OCI-LY7 (cell line): ENCODE measurements at regions not wholly inside any gene's neighbourhood (a gene's known extent, or its start where the extent isn't known, plus 50 kb on each side); places are given as distances from the start of the nearest gene placed in this dataset.

Experiments
- BruUV-seq: library from RNA; stranded (reverse); fragments of 400-500 nt; replicated peaks from 2 replicates; lab custom pipeline; 2021; lab: Mats Ljungman, UMichigan
- CTCF ChIA-PET: fragments of 300-600 bp; sonication (Branson Sonifier 250); formaldehyde crosslinking; loops from one replicate; lab custom pipeline; 2022; ENCODE audit warnings: antibody characterized with exemption; ENCODE audit not compliant: unreplicated experiment; lab: Charles Lee
- POLR2A ChIA-PET: fragments of 300-600 bp; sonication (Branson Sonifier 250); formaldehyde crosslinking; loops from one replicate; lab custom pipeline; 2022; ENCODE audit warnings: antibody characterized with exemption; lab: Charles Lee
- DNase-seq: peaks from one replicate; pipeline ENCODE4 v3.0.0-alpha.2; 2015; ENCODE audit warnings: low spot score
- H2AFZ ChIP-seq: fragments of 200-600 bp; sonication (generic), shearing (Covaris generic); 2 replicates; pipeline ENCODE4 v1.6.1; 2014; ENCODE audit warnings: mild to moderate bottlenecking, antibody characterized with exemption, low read length, moderate library complexity
- H3K27ac ChIP-seq: fragments of 200-600 bp; sonication (generic); 2 replicates; pipeline ENCODE4 v1.5.1; 2014; ENCODE audit warnings: mixed run types, low read depth, mild to moderate bottlenecking, moderate library complexity, low read length, inconsistent platforms; ENCODE audit not compliant: poor library complexity, severe bottlenecking
- H3K36me3 ChIP-seq: fragments of 200-600 bp; sonication (generic); 2 replicates; pipeline ENCODE4 v1.6.1; 2014; ENCODE audit warnings: mild to moderate bottlenecking, antibody characterized with exemption, low read length, moderate library complexity, mixed read lengths; ENCODE audit not compliant: insufficient read depth
- H3K4me1 ChIP-seq: fragments of 200-600 bp; sonication (generic); 2 replicates; pipeline ENCODE4 v1.5.1; 2014; ENCODE audit warnings: mild to moderate bottlenecking, low read length; ENCODE audit not compliant: insufficient read depth, poor library complexity, severe bottlenecking
- H3K4me2 ChIP-seq: fragments of 200-600 bp; sonication (generic); 2 replicates; pipeline ENCODE4 v1.6.1; 2014; ENCODE audit warnings: mild to moderate bottlenecking, low read length
- H3K4me3 ChIP-seq: fragments of 200-600 bp; sonication (generic); 2 replicates; pipeline ENCODE4 v1.5.1; 2014; ENCODE audit warnings: mild to moderate bottlenecking, low read depth, low read length; ENCODE audit not compliant: poor library complexity, severe bottlenecking
- H3K79me2 ChIP-seq: fragments of 200-600 bp; sonication (generic); 2 replicates; pipeline ENCODE4 v1.6.1; 2016; ENCODE audit warnings: low read depth, mild to moderate bottlenecking, low read length, moderate library complexity, mixed read lengths; ENCODE audit not compliant: insufficient read depth
- H3K9me2 ChIP-seq: fragments of 200-600 bp; sonication (generic); 2 replicates; pipeline ENCODE4 v1.6.1; 2016; ENCODE audit warnings: mild to moderate bottlenecking, low read length, mixed read lengths; ENCODE audit not compliant: insufficient read depth
- H3K9me3 ChIP-seq: fragments of 200-600 bp; sonication (generic); 2 replicates; pipeline ENCODE4 v1.6.1; 2014; ENCODE audit warnings: mild to moderate bottlenecking, mixed run types, low read length, mixed read lengths
- H4K20me1 ChIP-seq: fragments of 200-600 bp; sonication (generic); 2 replicates; pipeline ENCODE4 v1.6.1; 2014; ENCODE audit warnings: mild to moderate bottlenecking, antibody characterized with exemption, low read length, moderate library complexity, mixed read lengths; ENCODE audit not compliant: insufficient read depth
- EZH2phosphoT487 ChIP-seq: fragments of 200-600 bp; sonication (generic); IDR thresholded peaks from 2 replicates; pipeline ENCODE4 v1.6.1; 2018; ENCODE audit warnings: low read depth, borderline replicate concordance, mild to moderate bottlenecking, mixed run types, antibody characterized with exemption, low read length, moderate library complexity, mixed read lengths
- intact Hi-C: fragments of 100-400 bp; cut with micrococcal nuclease; formaldehyde crosslinking; loops from one replicate; pipeline ENCODE4 v1.10.0; 2022; ENCODE audit not compliant: unreplicated experiment
- TF ChIP-seq, protein P1 (sequence below): fragments of 200-600 bp; sonication (generic); conservative IDR thresholded peaks from 2 replicates; pipeline ENCODE4 v1.5.1; 2014; ENCODE audit warnings: mild to moderate bottlenecking, antibody characterized with exemption, low read length, moderate library complexity, mixed read lengths

DNA sequence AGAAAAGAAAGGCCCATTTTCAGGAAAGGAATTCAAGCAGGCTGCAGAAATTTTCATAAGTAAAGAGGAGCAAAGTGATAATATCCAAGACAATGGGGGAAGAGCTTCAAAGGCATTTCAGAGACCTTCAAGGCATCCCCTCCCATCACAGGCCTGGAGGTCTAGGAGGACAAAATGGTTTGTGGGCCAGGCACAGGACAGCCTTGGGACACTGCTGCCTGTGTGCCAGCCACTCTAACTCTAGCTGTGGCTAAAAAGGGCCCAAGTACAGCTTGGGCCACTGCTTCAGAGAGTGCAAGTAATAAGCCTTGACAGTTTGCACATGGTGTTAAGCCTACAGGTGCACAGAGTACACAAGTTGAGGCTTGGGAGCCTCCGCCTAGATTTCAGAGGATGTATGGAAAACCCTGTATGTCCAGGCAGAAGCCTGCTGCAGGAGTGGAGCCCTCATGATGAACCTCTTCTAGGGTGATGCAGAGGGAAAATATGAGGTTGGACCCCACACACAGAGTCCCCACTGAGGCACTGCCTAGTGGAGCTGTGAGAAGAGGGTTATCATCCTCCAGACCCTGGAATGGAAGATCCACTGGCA lies 51.8 kb upstream of the ZSWIM5 start:
- H3K9me2 ChIP-seq: no peaks in the 10 kb centered on the region
- H4K20me1 ChIP-seq: no peaks in the 10 kb centered on the region
- intact Hi-C loops: no loop called here
- TF ChIP-seq, protein P1, sequence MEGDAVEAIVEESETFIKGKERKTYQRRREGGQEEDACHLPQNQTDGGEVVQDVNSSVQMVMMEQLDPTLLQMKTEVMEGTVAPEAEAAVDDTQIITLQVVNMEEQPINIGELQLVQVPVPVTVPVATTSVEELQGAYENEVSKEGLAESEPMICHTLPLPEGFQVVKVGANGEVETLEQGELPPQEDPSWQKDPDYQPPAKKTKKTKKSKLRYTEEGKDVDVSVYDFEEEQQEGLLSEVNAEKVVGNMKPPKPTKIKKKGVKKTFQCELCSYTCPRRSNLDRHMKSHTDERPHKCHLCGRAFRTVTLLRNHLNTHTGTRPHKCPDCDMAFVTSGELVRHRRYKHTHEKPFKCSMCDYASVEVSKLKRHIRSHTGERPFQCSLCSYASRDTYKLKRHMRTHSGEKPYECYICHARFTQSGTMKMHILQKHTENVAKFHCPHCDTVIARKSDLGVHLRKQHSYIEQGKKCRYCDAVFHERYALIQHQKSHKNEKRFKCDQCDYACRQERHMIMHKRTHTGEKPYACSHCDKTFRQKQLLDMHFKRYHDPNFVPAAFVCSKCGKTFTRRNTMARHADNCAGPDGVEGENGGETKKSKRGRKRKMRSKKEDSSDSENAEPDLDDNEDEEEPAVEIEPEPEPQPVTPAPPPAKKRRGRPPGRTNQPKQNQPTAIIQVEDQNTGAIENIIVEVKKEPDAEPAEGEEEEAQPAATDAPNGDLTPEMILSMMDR: no peak
- TF ChIP-seq EZH2phosphoT487: no peak
- no peak overlapping the region for H3K27ac ChIP-seq
- no peak overlapping the region for H3K4me3 ChIP-seq
- no peaks in the 10 kb centered on the region for H3K4me1 ChIP-seq
- DNase-seq: peak; percentile 10
- POLR2A ChIA-PET: interaction anchor here (0.6 to 0.7 kb wide), 2 partner anchors 182 to 345 kb away, joined by 3 to 4 read pairs; no protein-coding TSS in a partner anchor
- H3K79me2 ChIP-seq: no peaks in the 10 kb centered on the region
- CTCF ChIA-PET: no interaction called here
- H3K9me3 ChIP-seq: peaks cover 24% of the 10 kb centered on the region
- BruUV-seq: no TSS peak
- no peaks in the 10 kb centered on the region for H3K36me3 ChIP-seq
- H2AFZ ChIP-seq: no peak overlapping the region
- H3K4me2 ChIP-seq: no peak overlapping the region

- Histone ChIP-seq H3K27ac (no peak overlapping the region), H3K4me2 (no peak overlapping the region), H4K20me1 (no peaks in the 10 kb centered on the region), H3K4me1 (no peaks in the 10 kb centered on the region), H3K36me3 (no peaks in the 10 kb centered on the region), H3K4me3 (no peak overlapping the region), H3K9me3 (peaks cover 24% of the 10 kb centered on the region), H3K9me2 (no peaks in the 10 kb centered on the region), H2AFZ (no peak overlapping the region), H3K79me2 (no peaks in the 10 kb centered on the region)
- no peak for DNase-seq
- ChIA-PET CTCF (no interaction called here), POLR2A (interaction anchor here (0.6 kb wide), 2 partner anchors 267 to 346 kb away, joined by 3 to 4 read pairs; no protein-coding TSS in a partner anchor)
- intact Hi-C loops: no loop called here
- TF ChIP-seq, protein P1: no peak
- no peak for TF ChIP-seq EZH2phosphoT487
- BruUV-seq: no TSS peak
Measured at GRCh38 chr1:45259053-45259452, 52.6 kb upstream of the ZSWIM5 start.

DNA sequence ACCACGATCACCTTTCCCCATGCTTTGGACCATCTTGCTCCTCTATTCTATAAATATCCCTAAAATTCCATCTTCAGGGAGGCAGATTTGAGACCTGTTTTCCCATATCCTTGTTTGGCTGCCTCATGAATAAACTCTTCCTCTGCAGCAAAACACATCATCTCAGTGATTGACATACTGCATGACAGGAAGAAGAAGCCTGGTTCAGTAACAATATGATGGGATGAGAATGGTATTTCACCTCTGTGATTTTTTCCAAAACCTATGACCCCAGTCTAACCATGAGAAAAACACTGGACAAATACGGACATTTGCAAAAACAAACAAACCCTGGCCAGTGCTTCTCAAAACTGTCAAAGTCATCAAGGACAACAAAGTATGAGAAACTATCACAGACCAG lies 53.8 kb upstream of the ZSWIM5 start:
- H3K4me1 ChIP-seq: no peaks in the 10 kb centered on the region
- H3K79me2 ChIP-seq: no peaks in the 10 kb centered on the region
- intact Hi-C loops: no loop called here
- H3K9me2 ChIP-seq: no peaks in the 10 kb centered on the region
- BruUV-seq: no TSS peak
- H2AFZ ChIP-seq: no peak overlapping the region
- ChIA-PET POLR2A (no interaction called here), CTCF (no interaction called here)
- no peak overlapping the region for H3K4me2 ChIP-seq
- no peaks in the 10 kb centered on the region for H3K36me3 ChIP-seq
- TF ChIP-seq, protein P1: no peak
- no peak for TF ChIP-seq EZH2phosphoT487
- no peak overlapping the region for H3K4me3 ChIP-seq
- no peak for DNase-seq
- H3K27ac ChIP-seq: no peak overlapping the region
- H3K9me3 ChIP-seq: peaks cover 24% of the 10 kb centered on the region
- no peaks in the 10 kb centered on the region for H4K20me1 ChIP-seq
